H1 (cell line): ENCODE measurements at regions not wholly inside any gene's neighbourhood (a gene's known extent, or its start where the extent isn't known, plus 50 kb on each side); places are given as distances from the start of the nearest gene placed in this dataset.

Source experiments
- CBX8 ChIP-seq: fragments of 300-800, 300-1000 bp; sonication (generic); IDR thresholded peaks from 2 replicates; pipeline ENCODE4 v1.7.1; 2016; ENCODE audit warnings: low read depth, low read length, borderline replicate concordance
- CEBPB ChIP-seq: IDR thresholded peaks from 2 replicates; pipeline ENCODE4 v1.6.1; 2012; ENCODE audit warnings: low read depth, low read length
- CHD7 ChIP-seq: fragments of 300-600 bp; sonication (generic); IDR thresholded peaks from 2 replicates; pipeline ENCODE4 v1.7.1; 2012; ENCODE audit warnings: low read length, moderate library complexity, mild to moderate bottlenecking, inconsistent platforms; ENCODE audit not compliant: insufficient replicate concordance
- CTBP2 ChIP-seq: IDR thresholded peaks from 2 replicates; pipeline ENCODE4 v1.7.0; 2011; ENCODE audit warnings: borderline replicate concordance, mild to moderate bottlenecking, moderate library complexity, mixed read lengths, low read length; ENCODE audit not compliant: insufficient read depth, insufficient read length
- GTF2F1 ChIP-seq: IDR thresholded peaks from 2 replicates; pipeline ENCODE4 v1.6.1; 2012; ENCODE audit warnings: low read depth, low read length, improper control_type of control experiment, borderline replicate concordance
- NANOG ChIP-seq: IDR thresholded peaks from 2 replicates; pipeline ENCODE4 v1.6.1; 2011; ENCODE audit warnings: low read length, low read depth, mild to moderate bottlenecking, inconsistent platforms; ENCODE audit not compliant: insufficient read depth, poor library complexity, severe bottlenecking
- SIN3A ChIP-seq, 2 experiments: IDR thresholded peaks in 1 of 2; conservative IDR thresholded peaks in 1 of 2; 2 replicates each; pipeline ENCODE4 v1.6.1; 2011 to 2012; ENCODE audit warnings: low read length in 2 of 2, improper control_type of control experiment in 1 of 2, low read depth in 1 of 2, mild to moderate bottlenecking in 1 of 2
- SRF ChIP-seq: IDR thresholded peaks from 2 replicates; pipeline ENCODE4 v1.6.1; 2011; ENCODE audit warnings: mild to moderate bottlenecking, low read depth, low read length, moderate library complexity
- SUZ12 ChIP-seq: fragments of 200-600 bp; sonication (generic); IDR thresholded peaks from 2 replicates; pipeline ENCODE4 v1.6.1; 2012; ENCODE audit warnings: mild to moderate bottlenecking, inconsistent platforms, low read length, moderate library complexity, mixed read lengths
- TAF7 ChIP-seq: optimal IDR thresholded peaks from 2 replicates; pipeline ENCODE3; 2011; ENCODE audit warnings: low read depth, mild to moderate bottlenecking, inconsistent platforms, low read length, moderate library complexity, borderline replicate concordance
- TF ChIP-seq, protein P1 (sequence below): IDR thresholded peaks from 2 replicates; pipeline ENCODE4 v1.6.1; 2012; ENCODE audit warnings: inconsistent platforms

DNA sequence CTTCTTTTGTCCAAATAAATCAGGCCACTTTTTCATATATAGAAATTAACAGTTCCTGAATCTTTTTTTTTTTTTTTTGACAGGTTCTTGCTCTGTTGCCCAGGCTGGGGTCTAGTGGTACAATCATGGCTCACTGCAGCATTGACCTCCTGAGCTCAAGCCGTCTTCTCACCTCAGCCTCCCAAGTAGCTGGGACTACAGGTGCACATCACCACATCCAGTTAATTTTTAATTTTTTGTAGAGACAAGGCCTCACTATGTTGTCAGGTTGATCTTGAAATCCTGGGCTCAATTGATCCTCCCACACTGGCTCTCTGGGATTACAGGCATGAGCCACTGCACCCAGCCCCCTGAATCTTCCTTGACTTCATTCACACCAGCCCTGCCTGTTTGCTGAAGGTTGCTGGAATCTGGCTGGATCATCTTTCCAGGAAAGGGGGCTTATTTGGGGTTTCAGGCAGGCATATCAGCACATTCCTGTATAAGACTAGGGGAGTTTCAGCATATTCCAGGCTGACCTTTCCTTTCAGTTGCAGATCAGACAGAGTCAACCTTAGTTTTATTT lies 78.2 kb upstream of the ARHGAP29 start (continued):
- TF ChIP-seq CHD7 (no peak), CTBP2 (no peak), NANOG (no peak), TAF7 (no peak), CBX8 (no peak), SIN3A (conservative IDR thresholded peaks at IDR 0.05 in 1 of 2, IDR thresholded peaks at IDR 0.05 in 1 of 2; ENCODE audit: low read depth in 1 of 2, low read length in 2 of 2) (no peak), SUZ12 (no peak), CEBPB (no peak), SRF (no peak), GTF2F1 (no peak)
- TF ChIP-seq, protein P1, sequence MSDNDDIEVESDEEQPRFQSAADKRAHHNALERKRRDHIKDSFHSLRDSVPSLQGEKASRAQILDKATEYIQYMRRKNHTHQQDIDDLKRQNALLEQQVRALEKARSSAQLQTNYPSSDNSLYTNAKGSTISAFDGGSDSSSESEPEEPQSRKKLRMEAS = no peak
